Right lobe of liver (tissue), 6 donors: ENCODE measurements at regions not wholly inside any gene's neighbourhood (a gene's known extent, or its start where the extent isn't known, plus 50 kb on each side); places are given as distances from the start of the nearest gene placed in this dataset.

Source experiments
- ATAC-seq, 4 donors: fragments of 200-7000 bp; cut with Tn5 transposase; one replicate each; pipeline ENCODE4 v1.9.1; 2020; ENCODE audit warnings: mild to moderate bottlenecking in 4 of 4, moderate library complexity in 4 of 4
- DNase-seq, 3 donors: peaks; one replicate each; pipeline ENCODE4 v3.0.0-alpha.2; 2020
- H3K27ac ChIP-seq, 3 donors: fragments of 200-600 bp; one replicate each; pipeline ENCODE4 v1.8.0; 2022
- H3K27me3 ChIP-seq, 2 donors: fragments of 200-600 bp; one replicate each; pipeline ENCODE4 v1.8.0; 2022
- H3K36me3 ChIP-seq, 4 donors: fragments of 200-600 bp; sonication (generic) in 1 of 4; one replicate each; pipeline versions ENCODE4 v1.5.1 to v1.8.0; 2017 to 2022; ENCODE audit warnings: control low read depth in 1 of 4
- H3K4me1 ChIP-seq, 4 donors: fragments of 200-600 bp; sonication (generic) in 1 of 4; one replicate each; pipeline versions ENCODE4 v1.5.1 to v1.8.0; 2017 to 2022; ENCODE audit warnings: control low read depth in 1 of 4
- H3K4me3 ChIP-seq, 3 donors: fragments of 200-600 bp; one replicate each; pipeline ENCODE4 v1.8.0; 2022
- H3K9me3 ChIP-seq, 4 donors: fragments of 200-600 bp; sonication (generic) in 1 of 4; one replicate each; pipeline versions ENCODE4 v1.5.1 to v1.8.0; 2017 to 2022; ENCODE audit warnings: control low read depth in 1 of 4
- POLR2A ChIP-seq: fragments of 450-650 bp; IDR thresholded peaks from one replicate; pipeline ENCODE4 v1.6.1; 2017; ENCODE audit warnings: antibody characterized with exemption, mild to moderate bottlenecking
- WGBS: methylation state at CpG from one replicate; pipeline ENCODE4 v1.1.6; 2018; ENCODE audit warnings: low coverage, low lambda C conversion rate; ENCODE audit not compliant: insufficient coverage; ENCODE audit errors: missing lambda C conversion rate; 5-methylcytosine and 5-hydroxymethylcytosine counted together
- intact Hi-C, 2 donors: fragments of 100-400 bp; cut with DNase I; formaldehyde crosslinking; loops; one replicate each; pipeline versions ENCODE4 v1.11.2 to v1.14.1; 2022
- TF ChIP-seq, protein P1 (sequence below), 4 donors: fragments of 200-600 bp in 3 of 4; fragments of 450-650 bp in 1 of 4; IDR thresholded peaks; one replicate each; pipeline versions ENCODE4 v1.5.1 to v1.8.0; 2016 to 2022; ENCODE audit warnings: antibody characterized with exemption in 4 of 4, mild to moderate bottlenecking in 2 of 4
- donor health status: DM: no; HTN: yes; CAD: no.
- donor health status: DM: no; HTN: no; CAD: no.
- donor health status: DM: no; HTN: no; CAD: no.
- donor health status: DM: no; HTN: yes; CAD: no.
- donor health status: DM: no; HTN: yes; CAD: no.

DNA sequence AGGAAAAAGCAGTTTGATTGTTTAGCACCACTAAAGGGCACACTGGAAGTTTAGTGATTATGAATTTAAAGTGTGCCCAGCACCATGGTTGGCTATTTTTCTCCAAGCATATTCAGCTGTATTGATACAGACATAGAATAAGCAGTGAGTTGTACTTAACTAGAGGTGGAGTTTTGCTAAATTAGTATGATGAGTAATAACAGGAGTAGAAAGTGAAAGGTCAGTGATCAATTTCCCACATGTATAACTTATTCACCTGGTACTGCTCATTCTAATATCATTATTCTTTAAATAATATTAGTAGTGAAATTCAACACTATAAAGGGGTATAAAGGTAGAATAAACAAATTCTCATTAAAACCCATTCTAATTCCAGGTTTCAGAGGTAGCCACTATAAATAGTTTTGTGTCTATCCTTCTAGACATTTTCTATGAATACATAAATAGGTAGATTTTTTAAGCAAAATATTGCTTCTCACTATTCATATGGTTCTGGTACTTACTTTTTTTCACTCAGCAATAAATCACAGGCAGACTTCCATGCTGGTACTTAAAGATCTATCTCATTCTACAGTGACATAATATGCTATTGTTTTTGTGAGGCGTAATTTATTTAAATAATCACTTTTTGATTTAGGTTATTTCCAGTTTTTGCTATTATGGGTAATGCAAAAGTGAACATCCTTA lies 732.9 kb downstream of the VGLL3 start:
- Histone ChIP-seq H3K9me3 (no peaks in the 10 kb centered on the region), H3K4me1 (no peaks in the 10 kb centered on the region), H3K4me3 (no peak overlapping the region), H3K27ac (no peak overlapping the region), H3K27me3 (no peaks in the 10 kb centered on the region), H3K36me3 (no peaks in the 10 kb centered on the region)
- 79% methylated on average over 1 of the region's 1 CpG for WGBS
- intact Hi-C loops = no loop called here
- DNase-seq = no peak
- no peak for ATAC-seq
- TF ChIP-seq POLR2A = no peak
- TF ChIP-seq, protein P1, sequence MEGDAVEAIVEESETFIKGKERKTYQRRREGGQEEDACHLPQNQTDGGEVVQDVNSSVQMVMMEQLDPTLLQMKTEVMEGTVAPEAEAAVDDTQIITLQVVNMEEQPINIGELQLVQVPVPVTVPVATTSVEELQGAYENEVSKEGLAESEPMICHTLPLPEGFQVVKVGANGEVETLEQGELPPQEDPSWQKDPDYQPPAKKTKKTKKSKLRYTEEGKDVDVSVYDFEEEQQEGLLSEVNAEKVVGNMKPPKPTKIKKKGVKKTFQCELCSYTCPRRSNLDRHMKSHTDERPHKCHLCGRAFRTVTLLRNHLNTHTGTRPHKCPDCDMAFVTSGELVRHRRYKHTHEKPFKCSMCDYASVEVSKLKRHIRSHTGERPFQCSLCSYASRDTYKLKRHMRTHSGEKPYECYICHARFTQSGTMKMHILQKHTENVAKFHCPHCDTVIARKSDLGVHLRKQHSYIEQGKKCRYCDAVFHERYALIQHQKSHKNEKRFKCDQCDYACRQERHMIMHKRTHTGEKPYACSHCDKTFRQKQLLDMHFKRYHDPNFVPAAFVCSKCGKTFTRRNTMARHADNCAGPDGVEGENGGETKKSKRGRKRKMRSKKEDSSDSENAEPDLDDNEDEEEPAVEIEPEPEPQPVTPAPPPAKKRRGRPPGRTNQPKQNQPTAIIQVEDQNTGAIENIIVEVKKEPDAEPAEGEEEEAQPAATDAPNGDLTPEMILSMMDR (IDR thresholded peaks at IDR 0.05) = no peak

DNA sequence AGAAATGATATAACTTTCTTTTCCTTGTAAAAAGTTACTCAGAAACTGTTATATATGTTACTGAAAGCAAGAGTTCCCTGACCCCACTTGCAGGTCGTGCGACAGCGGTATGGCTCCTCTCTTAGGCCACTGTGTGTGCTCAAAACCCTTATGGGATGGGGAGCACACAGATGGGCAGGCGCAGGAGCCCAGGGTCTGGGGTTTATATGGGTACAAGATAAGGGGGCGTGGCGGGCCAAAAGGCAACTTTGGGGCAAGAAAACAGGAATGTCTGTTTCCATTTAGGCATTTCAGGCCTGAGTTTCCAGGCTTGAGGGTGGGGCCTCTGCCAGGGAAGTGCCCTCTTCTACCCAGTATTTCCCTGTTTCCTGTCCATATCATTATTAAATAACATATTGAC lies 736.5 kb downstream of the VGLL3 start:
- Histone ChIP-seq H3K27ac (no peak overlapping the region), H3K27me3 (no peaks in the 10 kb centered on the region), H3K36me3 (no peaks in the 10 kb centered on the region), H3K4me1 (no peaks in the 10 kb centered on the region), H3K4me3 (no peak overlapping the region), H3K9me3 (no peaks in the 10 kb centered on the region)
- TF ChIP-seq, protein P1 (IDR thresholded peaks at IDR 0.05) = no peak
- no peak for TF ChIP-seq POLR2A
- WGBS = 89% methylated on average over 4 of the region's 6 CpGs
- intact Hi-C loops = no loop called here
- no peak for ATAC-seq
- DNase-seq = no peak

DNA sequence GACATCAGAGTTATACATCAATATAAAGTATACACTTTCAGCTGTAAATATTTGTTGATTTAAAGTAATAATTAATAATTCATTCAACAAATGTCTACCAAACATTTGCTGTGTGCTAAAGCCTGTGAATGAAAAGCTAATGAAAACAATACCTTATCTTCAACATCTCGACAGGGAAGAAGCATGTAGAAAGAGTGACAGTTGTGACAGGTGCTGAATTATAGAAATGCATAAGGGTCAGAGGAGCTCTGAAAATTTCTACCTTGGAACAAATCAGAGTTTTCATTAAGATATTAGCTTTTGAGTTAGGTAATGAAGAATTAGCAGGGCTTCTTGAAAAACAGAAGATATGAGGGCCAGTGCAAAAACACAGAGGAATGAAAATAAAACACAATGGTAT lies 739.2 kb downstream of the VGLL3 start:
- Histone ChIP-seq H3K27ac (no peak overlapping the region), H3K36me3 (no peaks in the 10 kb centered on the region), H3K4me3 (no peak overlapping the region), H3K4me1 (no peaks in the 10 kb centered on the region), H3K9me3 (no peaks in the 10 kb centered on the region), H3K27me3 (no peaks in the 10 kb centered on the region)
- intact Hi-C loops = no loop called here
- no peak for DNase-seq
- ATAC-seq = no peak
- TF ChIP-seq, protein P1 (IDR thresholded peaks at IDR 0.05) = no peak
- no peak for TF ChIP-seq POLR2A
- WGBS = 15% methylated on average over 1 of the region's 1 CpG

DNA sequence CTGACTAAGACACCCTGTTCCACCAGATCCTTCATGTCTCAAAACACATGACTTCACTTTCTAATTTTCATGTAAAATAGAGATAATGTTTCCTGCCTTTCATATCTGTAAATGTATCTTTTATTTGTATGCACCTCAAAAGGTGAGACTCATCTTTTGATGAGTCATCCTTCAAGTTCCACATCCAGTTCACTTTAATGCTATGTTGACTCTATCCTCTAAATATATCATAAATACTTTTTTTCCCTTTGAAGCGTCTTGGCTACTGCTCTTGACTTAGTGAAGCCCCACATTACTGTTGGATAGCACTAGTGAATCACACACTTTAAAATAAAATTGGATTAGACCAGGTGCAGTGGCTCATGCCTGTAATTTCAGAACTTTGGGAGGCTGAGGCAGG lies 741.1 kb downstream of the VGLL3 start:
- H3K36me3 ChIP-seq = no peaks in the 10 kb centered on the region
- H3K27me3 ChIP-seq = no peaks in the 10 kb centered on the region
- ATAC-seq (no peak), DNase-seq (no peak)
- WGBS = 58% methylated on average over 1 of the region's 1 CpG
- no peak overlapping the region for H3K27ac ChIP-seq
- no peaks in the 10 kb centered on the region for H3K4me1 ChIP-seq
- H3K4me3 ChIP-seq = no peak overlapping the region
- intact Hi-C loops = no loop called here
- no peaks in the 10 kb centered on the region for H3K9me3 ChIP-seq
- no peak for TF ChIP-seq POLR2A
- TF ChIP-seq, protein P1 (IDR thresholded peaks at IDR 0.05) = no peak

DNA sequence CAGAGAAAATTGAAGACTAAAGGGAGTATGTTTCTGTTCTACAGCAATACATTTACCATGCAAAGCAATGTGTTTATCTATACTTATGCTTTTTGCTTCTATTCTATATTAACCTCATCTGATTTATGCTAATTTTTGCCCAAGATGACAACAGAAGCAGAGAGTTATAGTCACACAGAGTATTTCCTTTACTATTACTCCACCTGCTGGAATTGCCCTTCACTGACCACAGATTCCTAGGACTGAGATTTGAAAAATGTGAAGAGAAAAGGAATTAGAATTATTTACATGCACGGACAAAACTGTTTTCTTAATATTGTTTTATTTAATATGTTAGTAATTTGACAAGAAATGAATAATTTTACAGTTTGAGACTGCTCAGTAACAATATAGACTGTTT lies 745.6 kb downstream of the VGLL3 start:
- no peaks in the 10 kb centered on the region for H3K4me1 ChIP-seq
- no peak for DNase-seq
- no peak overlapping the region for H3K27ac ChIP-seq
- H3K4me3 ChIP-seq = no peak overlapping the region
- H3K9me3 ChIP-seq = no peaks in the 10 kb centered on the region
- H3K36me3 ChIP-seq = no peaks in the 10 kb centered on the region
- intact Hi-C loops = no loop called here
- 0% methylated on average over 1 of the region's 1 CpG for WGBS
- no peaks in the 10 kb centered on the region for H3K27me3 ChIP-seq
- TF ChIP-seq POLR2A = no peak
- TF ChIP-seq, protein P1 (IDR thresholded peaks at IDR 0.05) = peak in 2 of 4 donors; percentile 13 to 20
- ATAC-seq = no peak
